AG04450 (cell line): ENCODE measurements at regions not wholly inside any gene's neighbourhood (a gene's known extent, or its start where the extent isn't known, plus 50 kb on each side); places are given as distances from the start of the nearest gene placed in this dataset.

ENCODE experiments used
- CTCF ChIA-PET: fragments of 300-600, 350-600 bp; formaldehyde crosslinking; extraction: SDS; loops from one replicate; lab custom pipeline; 2022; ENCODE audit warnings: antibody characterized with exemption, inconsistent platforms; lab: Charles Lee
- POLR2A ChIA-PET: fragments of 350-600 bp; formaldehyde crosslinking; extraction: SDS; loops from one replicate; lab custom pipeline; 2021; ENCODE audit warnings: antibody characterized with exemption, inconsistent platforms; lab: Yijun Ruan, JAX
- DNase-seq: peaks from one replicate; pipeline ENCODE4 v3.0.0-alpha.2; 2011; ENCODE audit warnings: low read depth, low spot score
- H3K27ac ChIP-seq: one replicate; pipeline ENCODE4 v1.5.1; 2012; ENCODE audit warnings: low read depth, low read length, control low read depth
- H3K27me3 ChIP-seq: one replicate; pipeline ENCODE4 v1.6.0; 2012; ENCODE audit warnings: low read length; ENCODE audit not compliant: control insufficient read depth, insufficient read depth
- H3K4me3 ChIP-seq: 2 replicates; pipeline ENCODE4 v1.5.1; 2011; ENCODE audit warnings: mild to moderate bottlenecking, low read depth, low read length, control low read depth
- H3K9me3 ChIP-seq: 2 replicates; pipeline ENCODE4 v1.5.1; 2012; ENCODE audit warnings: low read length; ENCODE audit not compliant: control insufficient read depth, insufficient read depth
- CTCF ChIP-seq: IDR thresholded peaks from 2 replicates; pipeline ENCODE4 v1.5.1; 2011; ENCODE audit warnings: low read depth, low read length, control low read depth, inconsistent platforms

GRCh38 chr5:63240063-63240755 is 661.6 kb downstream of the LRRC70 start:
- ChIA-PET POLR2A (no interaction called here), CTCF (no interaction called here)
- no peak for TF ChIP-seq CTCF
- DNase-seq = no peak
- Histone ChIP-seq H3K4me3 (no peak overlapping the region), H3K9me3 (no peaks in the 10 kb centered on the region), H3K27me3 (no peaks in the 10 kb centered on the region), H3K27ac (no peak overlapping the region)

GRCh38 chr5:63233911-63234310 is 655.3 kb downstream of the LRRC70 start:
- no peak for DNase-seq
- Histone ChIP-seq H3K27ac (no peak overlapping the region), H3K4me3 (no peak overlapping the region), H3K9me3 (no peaks in the 10 kb centered on the region), H3K27me3 (no peaks in the 10 kb centered on the region)
- ChIA-PET CTCF (interaction anchor here (0.8 kb wide), 1 partner anchor 11 kb away, joined by 3 read pairs; no protein-coding TSS in a partner anchor), POLR2A (no interaction called here)
- TF ChIP-seq CTCF = no peak

- H3K27me3 ChIP-seq = no peaks in the 10 kb centered on the region
- DNase-seq = no peak
- ChIA-PET CTCF (interaction anchor here (0.8 kb wide), 1 partner anchor 10 kb away, joined by 3 read pairs; no protein-coding TSS in a partner anchor), POLR2A (no interaction called here)
- no peaks in the 10 kb centered on the region for H3K9me3 ChIP-seq
- no peak overlapping the region for H3K27ac ChIP-seq
- H3K4me3 ChIP-seq = no peak overlapping the region
- TF ChIP-seq CTCF = no peak
Observed at GRCh38 chr5:63233361-63233760, 654.7 kb downstream of the LRRC70 start.

GRCh38 chr5:63230754-63231153 is 652.1 kb downstream of the LRRC70 start:
- ChIA-PET POLR2A (no interaction called here), CTCF (no interaction called here)
- Histone ChIP-seq H3K9me3 (no peaks in the 10 kb centered on the region), H3K27me3 (no peaks in the 10 kb centered on the region), H3K4me3 (no peak overlapping the region), H3K27ac (no peak overlapping the region)
- TF ChIP-seq CTCF = no peak
- DNase-seq = no peak

GRCh38 chr5:63228154-63228553 is 649.5 kb downstream of the LRRC70 start:
- DNase-seq = no peak
- POLR2A ChIA-PET = no interaction called here
- Histone ChIP-seq H3K4me3 (no peak overlapping the region), H3K9me3 (no peaks in the 10 kb centered on the region), H3K27me3 (no peaks in the 10 kb centered on the region), H3K27ac (no peak overlapping the region)
- CTCF ChIA-PET = no interaction called here
- TF ChIP-seq CTCF = no peak
